Dedifferentiated amniotic fluid mesenchymal stem cell (primary cell): ENCODE measurements at regions not wholly inside any gene's neighbourhood (a gene's known extent, or its start where the extent isn't known, plus 50 kb on each side); places are given as distances from the start of the nearest gene placed in this dataset.
"Not testable (repeated sequence)": the region's sequence is repeated elsewhere in the genome, so short reads cannot be mapped to it uniquely, and the experiment has no call there.

Experiments used
- DNase-seq: peaks from one replicate; pipeline ENCODE4 v3.0.0-alpha.2; 2016; ENCODE audit errors: extremely low spot score

GRCh38 chr14:29360656-29361055, 567.0 kb downstream of the PRKD1 start:
- no peak for DNase-seq

- DNase-seq = no peak
Measured at GRCh38 chr14:29370024-29370423, 557.6 kb downstream of the PRKD1 start.

GRCh38 chr14:29376237-29376636, 551.4 kb downstream of the PRKD1 start:
- DNase-seq = no peak

- DNase-seq = no peak
Measured at GRCh38 chr14:29380826-29381225, 546.8 kb downstream of the PRKD1 start.

- no peak for DNase-seq
Measured at GRCh38 chr14:29388571-29388970, 539.1 kb downstream of the PRKD1 start.

- DNase-seq = no peak
Measured at GRCh38 chr14:29390081-29390832, 537.4 kb downstream of the PRKD1 start.

GRCh38 chr14:29391231-29391630, 536.4 kb downstream of the PRKD1 start:
- DNase-seq = no peak

GRCh38 chr14:29391801-29392200, 535.8 kb downstream of the PRKD1 start:
- DNase-seq = no peak

- DNase-seq = no peak
Measured at GRCh38 chr14:29392287-29392686, 535.4 kb downstream of the PRKD1 start.

- DNase-seq = no peak
Measured at GRCh38 chr14:29403091-29403490, 524.6 kb downstream of the PRKD1 start.

- DNase-seq = no peak
Measured at GRCh38 chr14:29410581-29410980, 517.1 kb downstream of the PRKD1 start.

GRCh38 chr14:29414931-29415330, 512.7 kb downstream of the PRKD1 start:
- not testable (repeated sequence) for DNase-seq

GRCh38 chr14:29419736-29420135, 507.9 kb downstream of the PRKD1 start:
- DNase-seq = no peak

GRCh38 chr14:29421156-29421728, 506.4 kb downstream of the PRKD1 start:
- DNase-seq = no peak

- DNase-seq = no peak
Measured at GRCh38 chr14:29425705-29426482, 501.8 kb downstream of the PRKD1 start.

- no peak for DNase-seq
Measured at GRCh38 chr14:29442696-29443095, 485.0 kb downstream of the PRKD1 start.

- no peak for DNase-seq
Measured at GRCh38 chr14:29444216-29444615, 483.4 kb downstream of the PRKD1 start.

GRCh38 chr14:29444805-29445204, 482.8 kb downstream of the PRKD1 start:
- no peak for DNase-seq

GRCh38 chr14:29446971-29447370, 480.7 kb downstream of the PRKD1 start:
- no peak for DNase-seq

- no peak for DNase-seq
Measured at GRCh38 chr14:29451941-29452340, 475.7 kb downstream of the PRKD1 start.

GRCh38 chr14:29453045-29453444, 474.6 kb downstream of the PRKD1 start:
- no peak for DNase-seq

GRCh38 chr14:29454026-29454693, 473.5 kb downstream of the PRKD1 start:
- no peak for DNase-seq
